IPS-18c (cell line): ENCODE measurements at regions not wholly inside any gene's neighbourhood (a gene's known extent, or its start where the extent isn't known, plus 50 kb on each side); places are given as distances from the start of the nearest gene placed in this dataset.

Experiments used
- H3K4me3 ChIP-seq: 2 replicates; pipeline ENCODE4 v1.7.0; 2013; ENCODE audit warnings: low read depth, mild to moderate bottlenecking, low read length, moderate library complexity; ENCODE audit not compliant: insufficient read depth
- H3K9me3 ChIP-seq: one replicate; pipeline ENCODE4 v1.6.1; 2013; ENCODE audit warnings: mild to moderate bottlenecking, low read length, moderate library complexity; ENCODE audit not compliant: control insufficient read depth, insufficient read depth

DNA sequence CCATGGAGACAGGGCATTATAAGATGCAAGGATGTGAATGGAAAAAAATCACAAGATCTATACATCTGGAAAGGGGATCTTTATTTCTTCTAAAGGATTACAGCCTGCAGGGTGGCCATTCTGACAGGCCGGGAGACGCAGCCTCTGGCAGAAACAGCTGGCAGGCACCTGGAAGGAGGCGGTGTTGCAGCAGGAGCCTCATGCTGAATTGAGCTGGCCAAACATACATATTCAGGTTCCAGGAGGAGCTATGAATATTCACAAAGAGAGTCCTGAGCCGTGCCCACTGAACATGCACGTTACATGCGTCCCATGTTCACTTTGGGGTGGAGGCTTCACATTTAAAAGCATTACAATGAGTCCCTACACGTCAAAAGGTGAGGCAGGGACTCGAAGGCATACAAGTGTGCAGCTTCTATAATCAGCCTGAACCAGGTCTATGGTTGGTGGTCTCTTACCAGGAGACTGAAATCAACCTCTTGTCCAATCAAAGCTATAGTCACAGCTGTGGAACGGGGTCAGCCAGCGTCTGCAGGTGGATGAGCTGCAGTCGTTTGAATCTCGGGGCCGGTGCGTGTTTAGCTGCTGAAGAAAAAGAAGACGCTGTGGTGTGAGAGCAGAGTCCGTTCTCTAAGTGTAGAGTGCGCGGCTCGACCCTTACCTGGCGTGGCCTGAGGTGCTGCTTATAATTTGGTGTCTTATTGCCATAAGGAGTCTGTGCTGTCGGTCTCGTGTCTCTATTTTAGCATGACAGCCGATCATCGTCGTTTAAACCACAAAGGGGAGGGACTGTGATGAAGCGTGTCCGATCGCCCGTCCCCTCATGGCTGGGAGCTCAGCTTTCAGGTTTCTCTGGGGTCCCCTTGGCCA, 183.0 kb downstream of the ETS2 start:
- Histone ChIP-seq H3K4me3 (no peak overlapping the region), H3K9me3 (no peaks in the 10 kb centered on the region)

DNA sequence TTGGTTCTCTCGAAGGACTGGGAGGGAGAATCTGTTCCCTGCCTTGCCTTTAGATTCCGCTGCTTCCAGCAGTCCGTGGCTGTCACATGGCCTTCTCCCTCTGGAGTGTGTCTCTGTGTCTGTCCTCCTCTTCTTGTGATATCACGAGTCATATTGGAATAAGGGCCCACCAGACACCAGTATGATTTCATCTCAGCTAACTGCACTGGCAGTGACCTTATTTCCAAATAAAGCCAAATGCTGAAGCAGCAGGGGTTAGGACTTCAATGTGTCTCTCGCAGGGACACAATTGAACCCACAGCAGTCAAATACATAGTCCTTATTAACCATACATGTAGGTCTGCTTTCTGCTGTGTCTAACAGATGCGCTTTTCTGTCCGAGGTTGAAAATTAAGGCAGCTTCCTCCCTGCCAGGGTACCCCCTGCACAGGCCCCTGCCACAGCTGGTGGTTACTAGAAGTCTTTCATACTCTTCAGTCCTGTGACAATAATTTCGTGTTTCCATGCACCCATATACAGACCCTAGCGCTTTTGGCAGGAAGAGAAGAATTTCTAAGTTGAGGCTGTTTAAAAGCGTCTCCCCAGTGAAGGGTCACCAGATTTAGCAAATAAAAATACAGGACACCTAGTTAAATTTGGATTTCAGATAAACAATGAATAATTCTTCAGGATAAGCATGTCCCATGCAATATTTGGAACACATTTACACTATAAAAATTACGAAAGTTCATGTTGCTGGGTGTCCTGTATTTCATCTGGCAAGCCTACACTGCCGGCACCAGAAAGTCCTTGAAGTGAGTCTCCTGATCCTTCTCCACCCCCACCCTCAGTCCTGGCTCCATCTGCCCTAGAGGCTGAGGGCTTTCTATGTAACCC, 182.1 kb downstream of the ETS2 start:
- Histone ChIP-seq H3K4me3 (no peak overlapping the region), H3K9me3 (no peaks in the 10 kb centered on the region)

DNA sequence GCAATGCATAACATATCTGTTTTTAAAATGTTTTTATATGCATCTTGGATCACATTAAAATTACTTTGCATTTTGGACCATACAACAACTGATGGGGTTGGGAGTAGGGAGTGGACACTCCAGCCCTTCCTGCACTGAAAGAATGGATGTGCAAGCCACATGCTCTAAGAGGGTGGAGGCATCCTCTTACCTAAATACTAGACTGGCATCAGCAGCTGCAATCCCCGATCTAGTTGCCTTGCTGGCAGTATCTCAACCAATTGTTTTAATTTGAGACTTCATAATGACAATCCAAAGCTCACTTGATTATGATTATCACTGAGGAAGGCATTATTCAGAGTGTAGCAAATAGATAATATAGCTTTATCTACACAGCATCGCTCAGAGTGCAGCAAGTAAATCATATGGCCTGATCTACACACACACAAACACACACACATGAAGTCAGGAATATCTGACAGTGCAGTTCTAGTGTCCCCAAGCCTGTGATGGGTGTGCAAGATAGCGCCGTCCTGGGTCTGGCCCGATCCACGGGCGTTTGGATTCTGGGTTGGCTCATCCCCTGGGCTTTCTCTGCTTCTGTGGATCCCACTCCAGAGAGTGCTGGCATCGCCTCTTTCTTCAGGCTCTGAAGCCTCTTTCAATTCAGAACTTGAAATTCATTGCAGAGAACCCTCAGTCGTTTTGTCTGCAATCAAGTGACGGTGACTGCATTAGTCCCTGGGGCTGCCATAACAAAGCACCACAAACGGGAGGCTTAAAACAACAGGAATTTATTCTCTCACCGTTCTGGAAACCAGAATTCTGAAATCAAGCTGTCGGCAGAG, 181.3 kb downstream of the ETS2 start:
- Histone ChIP-seq H3K9me3 (no peaks in the 10 kb centered on the region), H3K4me3 (no peak overlapping the region)

DNA sequence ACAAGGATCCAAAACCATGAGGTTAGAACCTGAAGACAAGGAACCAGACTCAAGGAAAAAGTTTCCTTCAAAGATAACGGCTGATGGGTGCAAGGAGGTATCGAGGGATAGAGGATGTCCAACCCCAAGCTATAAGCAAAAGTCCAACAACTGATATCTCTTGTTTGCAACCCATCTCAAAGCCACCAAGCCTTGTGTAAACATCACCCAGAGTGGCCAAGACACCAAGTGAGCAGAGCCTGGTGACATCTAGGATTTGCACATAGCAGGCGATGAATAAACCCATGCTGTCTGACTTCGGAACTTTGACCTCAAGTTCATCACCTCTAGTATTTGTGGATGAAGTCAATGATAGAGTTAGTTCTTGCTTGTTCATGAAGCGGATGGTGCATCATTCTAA, 180.7 kb downstream of the ETS2 start:
- H3K4me3 ChIP-seq, result no peak overlapping the region
- no peaks in the 10 kb centered on the region for H3K9me3 ChIP-seq

GRCh38 chr21:38985568-38986378, 180.0 kb downstream of the ETS2 start:
- H3K4me3 ChIP-seq, result no peak overlapping the region
- no peaks in the 10 kb centered on the region for H3K9me3 ChIP-seq

- H3K4me3 ChIP-seq, result no peak overlapping the region
- H3K9me3 ChIP-seq, result no peaks in the 10 kb centered on the region
Observed at GRCh38 chr21:38984982-38985567, 179.3 kb downstream of the ETS2 start.

DNA sequence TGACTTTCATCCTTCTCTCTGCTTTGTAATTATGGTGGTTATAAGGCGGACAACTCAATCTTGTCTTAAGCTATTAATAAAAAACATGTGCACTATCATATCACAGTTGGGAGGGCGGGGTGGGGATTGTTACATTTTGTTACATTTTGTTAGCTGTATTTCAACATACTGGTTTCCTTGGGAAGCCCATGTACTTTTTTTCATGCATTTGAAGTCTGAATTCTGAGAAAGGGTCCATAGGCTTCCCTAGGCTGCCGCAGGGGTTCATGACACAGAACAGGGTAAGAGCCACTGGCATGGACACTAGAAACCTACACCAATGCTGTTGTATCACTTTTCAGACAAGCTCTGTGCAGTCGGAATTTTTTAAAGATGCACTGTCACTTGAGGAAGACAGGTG, 178.8 kb downstream of the ETS2 start:
- no peak overlapping the region for H3K4me3 ChIP-seq

GRCh38 chr21:38983560-38983959, 177.8 kb downstream of the ETS2 start:
- Histone ChIP-seq H3K4me3 (no peak overlapping the region), H3K9me3 (no peaks in the 10 kb centered on the region)

More for the DNA sequence above, 178.8 kb downstream of the ETS2 start:
- no peaks in the 10 kb centered on the region for H3K9me3 ChIP-seq

DNA sequence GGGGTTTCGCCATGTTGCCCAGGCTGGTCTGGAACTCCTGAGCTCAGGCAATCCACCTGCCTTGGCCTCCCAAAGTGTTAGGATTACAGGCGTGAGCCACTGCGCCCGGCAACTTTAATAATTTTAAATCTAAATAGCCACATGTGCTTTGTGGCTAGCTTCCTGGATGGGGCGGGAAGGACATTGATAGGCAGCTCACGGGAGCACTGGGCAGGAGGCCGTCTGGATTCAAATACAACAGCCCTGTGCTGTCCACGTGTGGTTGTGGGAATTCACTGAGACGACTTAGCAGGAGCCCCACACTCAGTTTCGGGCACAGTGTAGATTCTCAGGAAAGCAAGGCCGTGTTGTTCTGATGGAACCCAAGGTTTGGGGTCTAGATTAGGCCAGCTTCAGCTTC, 177.1 kb downstream of the ETS2 start:
- H3K9me3 ChIP-seq, result no peaks in the 10 kb centered on the region

GRCh38 chr21:38982096-38982495, 176.4 kb downstream of the ETS2 start:
- H3K9me3 ChIP-seq, result no peaks in the 10 kb centered on the region
- no peak overlapping the region for H3K4me3 ChIP-seq

More for the DNA sequence above, 177.1 kb downstream of the ETS2 start:
- no peak overlapping the region for H3K4me3 ChIP-seq

DNA sequence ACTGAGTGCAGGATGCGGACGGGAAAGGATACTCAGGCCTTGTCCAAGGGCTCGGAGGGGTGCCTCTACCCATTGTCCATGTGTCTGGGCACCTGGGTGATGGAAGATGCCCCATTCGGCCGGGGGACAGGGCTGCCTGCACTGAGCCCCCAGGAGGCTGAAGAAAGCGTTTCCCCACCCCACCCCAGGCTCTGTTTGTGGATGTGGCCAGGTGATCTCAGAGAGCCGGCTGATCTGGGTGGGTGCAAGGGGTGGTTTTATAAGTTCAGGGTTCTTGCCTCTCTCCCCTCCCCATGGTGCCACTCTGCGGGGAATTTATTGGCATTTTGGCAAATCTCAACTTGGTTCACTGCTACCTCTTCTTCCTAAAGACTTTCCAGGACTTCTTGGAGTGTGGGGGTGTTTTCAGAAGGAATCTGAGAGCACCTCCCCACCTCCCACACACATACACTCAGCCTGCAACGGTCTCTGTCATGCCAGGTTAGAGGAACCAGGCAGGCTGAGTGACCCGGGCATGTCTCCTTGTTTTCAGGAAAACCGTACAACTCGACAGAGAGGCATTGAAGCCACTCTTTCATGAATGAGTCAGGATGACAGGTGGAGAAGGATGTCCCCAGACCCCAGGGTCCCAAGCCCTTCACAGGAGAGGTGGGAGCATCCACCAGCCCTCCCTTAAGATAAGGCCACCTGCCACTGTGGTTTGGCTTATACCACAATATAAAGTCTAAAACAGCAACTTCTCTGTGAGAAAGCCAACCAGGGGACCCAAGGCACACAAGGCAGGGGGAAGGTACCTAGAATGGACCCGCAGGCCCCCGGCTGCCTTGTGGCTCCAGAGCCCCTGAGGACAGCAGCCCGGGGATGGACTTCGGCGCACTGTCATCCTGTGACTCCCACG, 174.9 kb downstream of the ETS2 start:
- no peak overlapping the region for H3K4me3 ChIP-seq
- H3K9me3 ChIP-seq, result no peaks in the 10 kb centered on the region

GRCh38 chr21:38979271-38980121, 173.8 kb downstream of the ETS2 start:
- Histone ChIP-seq H3K4me3 (no peak overlapping the region), H3K9me3 (no peaks in the 10 kb centered on the region)

DNA sequence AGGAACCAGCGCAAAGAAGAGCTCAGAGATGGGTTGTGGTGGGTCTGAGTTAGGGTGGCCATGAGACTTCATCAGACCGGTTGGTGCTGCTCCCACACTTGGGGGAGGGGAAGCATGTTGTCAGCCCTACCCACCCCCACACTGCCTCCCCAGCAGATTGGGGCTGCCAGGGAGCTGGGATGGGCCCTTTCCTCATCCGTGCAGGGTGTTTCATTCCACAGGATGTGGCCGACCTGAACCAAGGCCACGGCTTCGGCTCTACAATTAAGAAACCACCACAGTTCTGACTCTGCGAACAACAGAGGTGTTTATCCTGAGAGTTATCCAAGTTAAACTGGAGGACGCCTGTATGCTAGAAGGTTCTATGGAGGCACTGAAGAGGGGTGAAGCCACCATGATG, 171.2 kb downstream of the ETS2 start:
- Histone ChIP-seq H3K4me3 (no peak overlapping the region), H3K9me3 (no peaks in the 10 kb centered on the region)

- no peak overlapping the region for H3K4me3 ChIP-seq
- no peaks in the 10 kb centered on the region for H3K9me3 ChIP-seq
Observed at GRCh38 chr21:38973552-38973951, 167.8 kb downstream of the ETS2 start.

- H3K9me3 ChIP-seq, result no peaks in the 10 kb centered on the region
- no peak overlapping the region for H3K4me3 ChIP-seq
Observed at GRCh38 chr21:38972078-38972477, 166.3 kb downstream of the ETS2 start.
